ENCODE measurements at regions not wholly inside any gene's neighbourhood (a gene's known extent, or its start where the extent isn't known, plus 50 kb on each side); places are given as distances from the start of the nearest gene placed in this dataset.
"Not testable (repeated sequence)": the region's sequence is repeated elsewhere in the genome, so short reads cannot be mapped to it uniquely, and the experiment has no call there.

GRCh38 chr9:115855458-115856133, 298.0 kb upstream of the PAPPA start:
- Histone ChIP-seq H3K9me3 (no peaks in the 10 kb centered on the region), H3K4me1 (no peaks in the 10 kb centered on the region), H3K36me3 (no peaks in the 10 kb centered on the region), H3K4me3 (no peak overlapping the region), H3K27ac (no peak overlapping the region), H3K27me3 (no peaks in the 10 kb centered on the region)
- no peak for DNase-seq
- TF ChIP-seq POLR2A (IDR thresholded peaks at IDR 0.05) (no peak), CTCF (IDR thresholded peaks at IDR 0.05) (no peak), EP300 (IDR thresholded peaks at IDR 0.05) (no peak), POLR2AphosphoS5 (IDR thresholded peaks at IDR 0.05) (no peak)
- ATAC-seq (ENCODE audit: low FRiP score in 2 of 2), result no peak

- not testable (repeated sequence) for H3K4me1 ChIP-seq; ATAC-seq (ENCODE audit: low FRiP score in 2 of 2); H3K36me3 ChIP-seq; H3K9me3 ChIP-seq; H3K27me3 ChIP-seq; DNase-seq; H3K27ac ChIP-seq; H3K4me3 ChIP-seq
- 39 to 71% methylated on average over 1 of the region's 1 CpG for WGBS, 2 donors
Measured at GRCh38 chr9:115858421-115858820, 295.2 kb upstream of the PAPPA start.

- Histone ChIP-seq H3K27ac (no peak overlapping the region), H3K27me3 (no peaks in the 10 kb centered on the region), H3K9me3 (no peaks in the 10 kb centered on the region), H3K4me1 (no peaks in the 10 kb centered on the region), H3K36me3 (no peaks in the 10 kb centered on the region), H3K4me3 (no peak overlapping the region)
- no peak for ATAC-seq (ENCODE audit: low FRiP score in 2 of 2)
- TF ChIP-seq EP300 (IDR thresholded peaks at IDR 0.05) (no peak), POLR2A (IDR thresholded peaks at IDR 0.05) (no peak), POLR2AphosphoS5 (IDR thresholded peaks at IDR 0.05) (no peak), CTCF (IDR thresholded peaks at IDR 0.05) (no peak)
- DNase-seq, result no peak
- WGBS, 2 donors, result 75 to 76% methylated on average over 3 of the region's 3 CpGs
Measured at GRCh38 chr9:115862021-115862420, 291.6 kb upstream of the PAPPA start.

GRCh38 chr9:115864581-115864980, 289.0 kb upstream of the PAPPA start:
- DNase-seq, result no peak
- no peaks in the 10 kb centered on the region for H3K27me3 ChIP-seq
- H3K36me3 ChIP-seq, result no peaks in the 10 kb centered on the region
- no peak for ATAC-seq (ENCODE audit: low FRiP score in 2 of 2)
- no peak for TF ChIP-seq POLR2AphosphoS5 (IDR thresholded peaks at IDR 0.05)
- TF ChIP-seq CTCF (IDR thresholded peaks at IDR 0.05), result no peak
- TF ChIP-seq POLR2A (IDR thresholded peaks at IDR 0.05), result no peak
- no peak for TF ChIP-seq EP300 (IDR thresholded peaks at IDR 0.05)
- no peaks in the 10 kb centered on the region for H3K4me1 ChIP-seq
- H3K4me3 ChIP-seq, result no peak overlapping the region
- H3K27ac ChIP-seq, result no peak overlapping the region
- H3K9me3 ChIP-seq, result no peaks in the 10 kb centered on the region

GRCh38 chr9:115867326-115867725, 286.3 kb upstream of the PAPPA start:
- ATAC-seq (ENCODE audit: low FRiP score in 2 of 2) (no peak), DNase-seq (no peak)
- H3K36me3 ChIP-seq, result no peaks in the 10 kb centered on the region
- H3K4me1 ChIP-seq, result no peaks in the 10 kb centered on the region
- TF ChIP-seq POLR2AphosphoS5 (IDR thresholded peaks at IDR 0.05) (no peak), POLR2A (IDR thresholded peaks at IDR 0.05) (no peak), CTCF (IDR thresholded peaks at IDR 0.05) (no peak), EP300 (IDR thresholded peaks at IDR 0.05) (no peak)
- H3K27ac ChIP-seq, result no peak overlapping the region
- no peaks in the 10 kb centered on the region for H3K9me3 ChIP-seq
- no peaks in the 10 kb centered on the region for H3K27me3 ChIP-seq
- no peak overlapping the region for H3K4me3 ChIP-seq

Data from upper lobe of left lung (tissue), 6 donors.